Activated CD8-positive, alpha-beta T cell treated with anti-CD3 and anti-CD28 coated beads, Interleukin-2, amount 10 ng/mL, durations not matched to agents 7 days and 5 days (primary cell): ENCODE measurements at regions not wholly inside any gene's neighbourhood (a gene's known extent, or its start where the extent isn't known, plus 50 kb on each side); places are given as distances from the start of the nearest gene placed in this dataset.

Experiments
- ATAC-seq: fragments of 150-1000 bp; cut with Tn5 transposase; one replicate; pipeline ENCODE4 v1.10.0; 2021; ENCODE audit warnings: moderate library complexity
- CTCF ChIA-PET: fragments of 350-600 bp; sonication (Branson Sonifier 250); formaldehyde crosslinking; loops from one replicate; lab custom pipeline; 2021; ENCODE audit warnings: antibody characterized with exemption; lab: Charles Lee
- POLR2A ChIA-PET: fragments of 350-600 bp; sonication (Branson Sonifier 250); formaldehyde crosslinking; loops from one replicate; lab custom pipeline; 2021; ENCODE audit warnings: antibody characterized with exemption; lab: Charles Lee
- DNase-seq: peaks from one replicate; pipeline ENCODE4 v3.0.0-alpha.2; 2020
- H3K27ac Mint-ChIP-seq: one replicate; pipeline ENCODE4 v1.8.0; 2021; ENCODE audit warnings: mild to moderate bottlenecking, mixed read lengths
- H3K27me3 Mint-ChIP-seq: one replicate; pipeline ENCODE4 v1.8.0; 2021; ENCODE audit warnings: low read depth, mixed read lengths
- H3K36me3 Mint-ChIP-seq: one replicate; pipeline ENCODE4 v1.8.0; 2021; ENCODE audit warnings: low read depth, mixed read lengths
- H3K4me1 Mint-ChIP-seq: one replicate; pipeline ENCODE4 v1.8.0; 2021; ENCODE audit warnings: low read depth, mixed read lengths
- H3K4me3 Mint-ChIP-seq: one replicate; pipeline ENCODE4 v1.8.0; 2021; ENCODE audit warnings: mild to moderate bottlenecking, mixed read lengths
- H3K9me3 Mint-ChIP-seq: one replicate; pipeline ENCODE4 v1.8.0; 2022; ENCODE audit warnings: mixed read lengths; ENCODE audit not compliant: insufficient read depth

DNA sequence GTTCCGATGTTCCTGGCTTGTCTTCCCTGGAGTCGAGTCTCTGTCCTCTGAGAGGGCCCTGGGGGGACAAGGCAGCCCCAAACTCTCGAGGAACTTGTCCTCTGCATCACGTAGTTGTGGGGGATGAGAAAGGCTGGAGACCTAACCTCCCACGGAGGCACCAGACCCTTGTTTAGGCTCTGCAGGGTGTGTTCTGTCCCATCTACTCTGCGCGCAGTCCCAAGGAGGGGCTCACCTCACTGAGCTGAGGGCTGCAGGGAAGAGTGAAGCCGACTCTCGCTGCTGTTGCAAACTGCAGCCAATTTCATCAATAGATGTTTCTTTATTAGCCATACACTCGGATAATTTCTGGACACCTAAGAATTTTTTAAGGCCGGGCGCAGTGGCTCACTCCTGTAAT is 186.7 kb upstream of the ADARB2 start:
- Mint-ChIP-seq H3K27me3 (no peaks in the 10 kb centered on the region), H3K4me3 (no peak overlapping the region), H3K4me1 (no peaks in the 10 kb centered on the region), H3K27ac (no peak overlapping the region), H3K9me3 (no peaks in the 10 kb centered on the region), H3K36me3 (no peaks in the 10 kb centered on the region)
- POLR2A ChIA-PET = no interaction called here
- CTCF ChIA-PET = no interaction called here
- DNase-seq = no peak
- ATAC-seq = no peak

GRCh38 chr10:1923586-1923985 is 186.3 kb upstream of the ADARB2 start:
- H3K4me1 Mint-ChIP-seq = no peaks in the 10 kb centered on the region
- no peaks in the 10 kb centered on the region for H3K36me3 Mint-ChIP-seq
- no peak overlapping the region for H3K27ac Mint-ChIP-seq
- ChIA-PET CTCF (no interaction called here), POLR2A (no interaction called here)
- no peak for DNase-seq
- H3K27me3 Mint-ChIP-seq = no peaks in the 10 kb centered on the region
- H3K9me3 Mint-ChIP-seq = peaks cover 2% of the 10 kb centered on the region
- H3K4me3 Mint-ChIP-seq = no peak overlapping the region
- ATAC-seq = no peak

- Mint-ChIP-seq H3K9me3 (peaks cover 6% of the 10 kb centered on the region), H3K4me3 (no peak overlapping the region), H3K27me3 (no peaks in the 10 kb centered on the region), H3K27ac (no peak overlapping the region), H3K4me1 (no peaks in the 10 kb centered on the region), H3K36me3 (no peaks in the 10 kb centered on the region)
- DNase-seq (no peak), ATAC-seq (no peak)
- ChIA-PET CTCF (no interaction called here), POLR2A (no interaction called here)
Measured at GRCh38 chr10:1920941-1921340, 183.6 kb upstream of the ADARB2 start.

DNA sequence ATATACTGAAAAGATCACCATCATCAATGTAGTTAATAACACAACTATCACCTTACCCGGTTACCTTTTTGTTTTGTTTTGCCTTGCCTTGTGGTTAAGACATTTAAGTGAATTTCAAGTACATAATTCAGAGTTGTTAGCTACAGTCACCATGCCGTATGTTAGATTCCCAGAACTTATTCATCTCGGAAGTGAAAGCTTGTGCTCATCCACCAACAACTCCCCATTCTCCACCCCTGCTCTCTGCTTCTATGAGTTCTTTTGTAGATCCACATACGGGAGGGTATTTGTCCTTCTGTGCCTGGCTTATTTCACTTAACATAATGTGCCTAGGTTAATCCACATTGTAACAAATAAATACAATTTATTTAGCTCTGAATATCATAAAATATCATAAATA is 182.8 kb upstream of the ADARB2 start:
- ATAC-seq = no peak
- ChIA-PET CTCF (no interaction called here), POLR2A (no interaction called here)
- Mint-ChIP-seq H3K4me3 (no peak overlapping the region), H3K36me3 (no peaks in the 10 kb centered on the region), H3K27me3 (no peaks in the 10 kb centered on the region), H3K9me3 (peaks cover 6% of the 10 kb centered on the region), H3K27ac (no peak overlapping the region), H3K4me1 (no peaks in the 10 kb centered on the region)
- no peak for DNase-seq

- Mint-ChIP-seq H3K9me3 (no peaks in the 10 kb centered on the region), H3K27me3 (no peaks in the 10 kb centered on the region), H3K4me3 (no peak overlapping the region), H3K27ac (no peak overlapping the region), H3K36me3 (no peaks in the 10 kb centered on the region), H3K4me1 (no peaks in the 10 kb centered on the region)
- CTCF ChIA-PET = no interaction called here
- DNase-seq (no peak), ATAC-seq (no peak)
- POLR2A ChIA-PET = interaction anchor here (1.0 kb wide), 1 partner anchor 39 kb away, joined by 3 read pairs; no protein-coding TSS in a partner anchor
Measured at GRCh38 chr10:1911771-1912170, 174.4 kb upstream of the ADARB2 start.

GRCh38 chr10:1903982-1904381 is 166.7 kb upstream of the ADARB2 start:
- POLR2A ChIA-PET = no interaction called here
- Mint-ChIP-seq H3K4me3 (no peak overlapping the region), H3K4me1 (no peaks in the 10 kb centered on the region), H3K27ac (no peak overlapping the region), H3K27me3 (no peaks in the 10 kb centered on the region), H3K9me3 (no peaks in the 10 kb centered on the region), H3K36me3 (no peaks in the 10 kb centered on the region)
- ATAC-seq (no peak), DNase-seq (no peak)
- CTCF ChIA-PET = no interaction called here

DNA sequence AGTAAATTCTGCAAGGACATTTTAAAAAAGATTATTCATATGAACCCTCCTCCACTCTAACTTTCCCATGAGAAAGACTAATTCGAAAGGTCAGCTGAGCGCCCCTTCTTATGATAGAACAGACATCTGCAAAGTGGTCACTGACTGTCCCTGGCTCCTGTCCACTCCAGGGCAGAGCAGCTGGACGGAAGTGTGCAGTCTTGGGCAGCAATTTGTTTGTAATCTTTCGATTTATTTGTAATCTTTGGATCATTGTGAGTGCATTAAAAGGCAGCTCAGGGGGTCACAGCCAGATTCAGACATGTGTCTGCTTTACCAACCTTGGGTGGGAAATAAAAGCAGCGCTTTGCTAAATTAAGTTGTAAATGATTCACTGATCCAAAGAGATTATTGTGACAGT is 158.8 kb upstream of the ADARB2 start:
- ChIA-PET POLR2A (no interaction called here), CTCF (no interaction called here)
- no peaks in the 10 kb centered on the region for H3K27me3 Mint-ChIP-seq
- no peaks in the 10 kb centered on the region for H3K36me3 Mint-ChIP-seq
- DNase-seq = no peak
- no peak for ATAC-seq
- no peak overlapping the region for H3K4me3 Mint-ChIP-seq
- no peaks in the 10 kb centered on the region for H3K9me3 Mint-ChIP-seq
- no peak overlapping the region for H3K27ac Mint-ChIP-seq
- no peaks in the 10 kb centered on the region for H3K4me1 Mint-ChIP-seq

GRCh38 chr10:1895691-1896090 is 158.4 kb upstream of the ADARB2 start:
- no peaks in the 10 kb centered on the region for H3K9me3 Mint-ChIP-seq
- no peak overlapping the region for H3K27ac Mint-ChIP-seq
- H3K4me3 Mint-ChIP-seq = no peak overlapping the region
- H3K27me3 Mint-ChIP-seq = no peaks in the 10 kb centered on the region
- POLR2A ChIA-PET = no interaction called here
- no peak for ATAC-seq
- CTCF ChIA-PET = no interaction called here
- H3K4me1 Mint-ChIP-seq = no peaks in the 10 kb centered on the region
- no peaks in the 10 kb centered on the region for H3K36me3 Mint-ChIP-seq
- no peak for DNase-seq

DNA sequence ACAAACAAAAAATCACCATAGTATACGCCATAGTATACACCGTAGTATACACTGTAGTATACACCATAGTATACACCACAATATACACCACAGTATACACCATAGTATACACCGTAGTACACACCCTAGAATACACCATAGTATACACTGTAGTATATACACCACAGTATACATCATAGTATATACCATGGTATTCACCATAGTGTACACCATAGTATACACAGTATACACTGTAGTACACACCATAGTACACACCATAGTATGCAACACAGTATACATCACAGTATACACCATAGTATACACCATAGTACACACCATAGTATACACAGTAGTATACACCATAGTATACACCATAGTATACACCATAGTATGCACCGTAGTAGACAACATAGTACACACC is 157.6 kb upstream of the ADARB2 start:
- ChIA-PET POLR2A (no interaction called here), CTCF (no interaction called here)
- Mint-ChIP-seq H3K4me1 (no peaks in the 10 kb centered on the region), H3K36me3 (no peaks in the 10 kb centered on the region), H3K27me3 (no peaks in the 10 kb centered on the region), H3K9me3 (no peaks in the 10 kb centered on the region), H3K27ac (no peak overlapping the region), H3K4me3 (no peak overlapping the region)
- DNase-seq = no peak
- ATAC-seq = no peak

GRCh38 chr10:1893941-1894340 is 156.6 kb upstream of the ADARB2 start:
- no peaks in the 10 kb centered on the region for H3K36me3 Mint-ChIP-seq
- no peak for DNase-seq

DNA sequence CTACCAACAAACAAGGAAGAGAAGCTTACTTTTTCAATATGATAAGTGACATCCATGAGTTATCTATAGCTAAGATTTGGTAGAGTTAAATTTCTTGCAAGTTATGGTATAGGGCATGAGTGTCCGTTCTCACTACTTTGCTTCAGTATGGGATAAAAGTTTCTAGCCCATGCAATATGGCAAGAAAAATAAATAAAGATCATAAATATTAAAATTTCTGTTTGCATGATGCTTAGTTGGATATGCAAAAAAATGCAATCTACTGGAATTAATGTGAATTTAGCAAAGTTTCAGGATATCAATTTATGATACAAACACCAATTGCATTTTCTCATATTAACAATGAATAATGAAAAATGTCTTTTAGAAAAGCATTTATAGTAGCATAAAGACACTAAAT is 148.7 kb upstream of the ADARB2 start:
- H3K4me3 Mint-ChIP-seq = no peak overlapping the region
- H3K4me1 Mint-ChIP-seq = no peaks in the 10 kb centered on the region
- no peaks in the 10 kb centered on the region for H3K36me3 Mint-ChIP-seq
- peaks cover 11% of the 10 kb centered on the region for H3K9me3 Mint-ChIP-seq
- no peak overlapping the region for H3K27ac Mint-ChIP-seq
- no peaks in the 10 kb centered on the region for H3K27me3 Mint-ChIP-seq
- ATAC-seq (no peak), DNase-seq (no peak)
- CTCF ChIA-PET = no interaction called here
- POLR2A ChIA-PET = no interaction called here

More at GRCh38 chr10:1893941-1894340, 156.6 kb upstream of the ADARB2 start:
- ChIA-PET CTCF (no interaction called here), POLR2A (no interaction called here)
- no peaks in the 10 kb centered on the region for H3K27me3 Mint-ChIP-seq
- no peak overlapping the region for H3K4me3 Mint-ChIP-seq
- no peaks in the 10 kb centered on the region for H3K9me3 Mint-ChIP-seq
- ATAC-seq = no peak
- H3K4me1 Mint-ChIP-seq = no peaks in the 10 kb centered on the region
- H3K27ac Mint-ChIP-seq = no peak overlapping the region

DNA sequence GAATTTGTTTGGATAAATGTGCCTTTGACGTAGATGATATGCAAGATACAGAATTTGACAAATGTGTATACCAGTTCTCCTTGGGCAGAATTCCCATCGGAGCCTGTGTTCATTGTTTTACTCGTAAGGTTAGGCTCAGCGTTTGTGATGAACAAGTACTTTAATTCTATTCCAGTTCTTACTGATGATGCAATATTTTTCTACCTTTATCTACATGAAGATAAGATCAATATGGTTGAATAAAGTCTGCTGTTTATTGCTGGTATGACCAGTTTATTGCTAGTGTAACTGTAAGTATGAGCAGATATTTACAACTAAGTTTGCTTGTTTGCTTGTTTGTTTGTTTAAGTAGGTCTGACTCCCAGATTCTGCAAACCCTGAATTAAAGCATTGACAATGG is 145.4 kb upstream of the ADARB2 start:
- no peak for ATAC-seq
- H3K36me3 Mint-ChIP-seq = no peaks in the 10 kb centered on the region
- H3K9me3 Mint-ChIP-seq = peaks cover 11% of the 10 kb centered on the region
- no peak overlapping the region for H3K27ac Mint-ChIP-seq
- no peaks in the 10 kb centered on the region for H3K27me3 Mint-ChIP-seq
- no peak for DNase-seq
- no peaks in the 10 kb centered on the region for H3K4me1 Mint-ChIP-seq
- ChIA-PET CTCF (no interaction called here), POLR2A (no interaction called here)
- H3K4me3 Mint-ChIP-seq = no peak overlapping the region

- H3K27me3 Mint-ChIP-seq = no peaks in the 10 kb centered on the region
- POLR2A ChIA-PET = no interaction called here
- no peak for ATAC-seq
Measured at GRCh38 chr10:1882180-1882579, 144.9 kb upstream of the ADARB2 start.

More at GRCh38 chr10:1882180-1882579, 144.9 kb upstream of the ADARB2 start:
- CTCF ChIA-PET = no interaction called here
- H3K4me1 Mint-ChIP-seq = no peaks in the 10 kb centered on the region
- no peak for DNase-seq
- no peak overlapping the region for H3K4me3 Mint-ChIP-seq
- no peaks in the 10 kb centered on the region for H3K36me3 Mint-ChIP-seq
- H3K27ac Mint-ChIP-seq = no peak overlapping the region
- H3K9me3 Mint-ChIP-seq = peaks cover 11% of the 10 kb centered on the region
